HG03045 (cell line): ENCODE measurements at regions not wholly inside any gene's neighbourhood (a gene's known extent, or its start where the extent isn't known, plus 50 kb on each side); places are given as distances from the start of the nearest gene placed in this dataset.

ENCODE experiments used
- ATAC-seq: cut with Tn5 transposase; IDR thresholded peaks from one replicate; pipeline ENCODE4 v1.9.1; 2021; ENCODE audit warnings: mild to moderate bottlenecking, moderate library complexity; ENCODE audit not compliant: unreplicated experiment

- ATAC-seq = no peak
Measured at GRCh38 chr9:107118863-107119624, 164.0 kb upstream of the RAD23B start.

- no peak for ATAC-seq
Measured at GRCh38 chr9:107119735-107120134, 163.3 kb upstream of the RAD23B start.

- ATAC-seq = no peak
Measured at GRCh38 chr9:107123389-107123788, 159.7 kb upstream of the RAD23B start.

GRCh38 chr9:107127608-107128007 lies 155.5 kb upstream of the RAD23B start:
- no peak for ATAC-seq

- ATAC-seq = no peak
Measured at GRCh38 chr9:107131108-107131799, 151.8 kb upstream of the RAD23B start.

GRCh38 chr9:107136296-107136695 lies 146.8 kb upstream of the RAD23B start:
- no peak for ATAC-seq

- ATAC-seq = no peak
Measured at GRCh38 chr9:107137495-107138202, 145.4 kb upstream of the RAD23B start.

- ATAC-seq = no peak
Measured at GRCh38 chr9:107138261-107138992, 144.7 kb upstream of the RAD23B start.

GRCh38 chr9:107141967-107142366 lies 141.1 kb upstream of the RAD23B start:
- ATAC-seq = no peak

GRCh38 chr9:107142430-107142829 lies 140.6 kb upstream of the RAD23B start:
- ATAC-seq = no peak

- ATAC-seq = no peak
Measured at GRCh38 chr9:107142896-107143603, 140.0 kb upstream of the RAD23B start.

GRCh38 chr9:107144475-107144874 lies 138.6 kb upstream of the RAD23B start:
- ATAC-seq = no peak

- ATAC-seq = no peak
Measured at GRCh38 chr9:107147134-107147533, 135.9 kb upstream of the RAD23B start.

- ATAC-seq = no peak
Measured at GRCh38 chr9:107148216-107148615, 134.9 kb upstream of the RAD23B start.

- no peak for ATAC-seq
Measured at GRCh38 chr9:107149756-107150155, 133.3 kb upstream of the RAD23B start.

GRCh38 chr9:107153336-107153735 lies 129.7 kb upstream of the RAD23B start:
- ATAC-seq = no peak

GRCh38 chr9:107154291-107154690 lies 128.8 kb upstream of the RAD23B start:
- no peak for ATAC-seq

- no peak for ATAC-seq
Measured at GRCh38 chr9:107154766-107155165, 128.3 kb upstream of the RAD23B start.

GRCh38 chr9:107155244-107155817 lies 127.7 kb upstream of the RAD23B start:
- ATAC-seq = no peak

- no peak for ATAC-seq
Measured at GRCh38 chr9:107158321-107158720, 124.8 kb upstream of the RAD23B start.
